OCI-LY1 (cell line): ENCODE measurements at regions not wholly inside any gene's neighbourhood (a gene's known extent, or its start where the extent isn't known, plus 50 kb on each side); places are given as distances from the start of the nearest gene placed in this dataset.

Experiments
- CTCF ChIP-seq: fragments of 200-600 bp; sonication (generic), shearing (Covaris generic); IDR thresholded peaks from 2 replicates; pipeline ENCODE4 v1.5.1; 2017; ENCODE audit warnings: mild to moderate bottlenecking, antibody characterized with exemption, low read length, moderate library complexity, mixed read lengths
- EZH2 ChIP-seq: fragments of 200-600 bp; sonication (generic), shearing (Covaris generic); IDR thresholded peaks from 2 replicates; pipeline ENCODE4 v1.8.0; 2017; ENCODE audit warnings: borderline replicate concordance, mixed run types, mild to moderate bottlenecking, antibody characterized with exemption, low read length, moderate library complexity, mixed read lengths

GRCh38 chr3:174413062-174413912 is 445.8 kb upstream of the NAALADL2 start:
- TF ChIP-seq CTCF (no peak), EZH2 (no peak)
